OCI-LY1 (cell line): ENCODE measurements at regions not wholly inside any gene's neighbourhood (a gene's known extent, or its start where the extent isn't known, plus 50 kb on each side); places are given as distances from the start of the nearest gene placed in this dataset.

ENCODE experiments used
- H2AFZ ChIP-seq: fragments of 200-600 bp; sonication (generic), shearing (Covaris generic); 2 replicates; pipeline ENCODE4 v1.6.0; 2014; ENCODE audit warnings: antibody characterized with exemption, mild to moderate bottlenecking, low read length
- H3F3A ChIP-seq: fragments of 200-600 bp; sonication (generic), shearing (Covaris generic); 2 replicates; pipeline ENCODE4 v1.6.0; 2014; ENCODE audit warnings: mild to moderate bottlenecking, antibody characterized with exemption, low read length, moderate library complexity; ENCODE audit not compliant: insufficient read depth
- H3K27ac ChIP-seq: fragments of 200-600 bp; sonication (generic); 2 replicates; pipeline ENCODE4 v1.5.1; 2014; ENCODE audit warnings: low read length, mixed run types, mild to moderate bottlenecking, low read depth; ENCODE audit not compliant: poor library complexity, severe bottlenecking
- H3K27me3 ChIP-seq: fragments of 200-600 bp; sonication (generic); 2 replicates; pipeline ENCODE4 v1.6.0; 2014; ENCODE audit warnings: antibody characterized with exemption, mild to moderate bottlenecking, low read length, moderate library complexity; ENCODE audit not compliant: insufficient read depth
- H3K36me3 ChIP-seq: fragments of 200-600 bp; sonication (generic); 2 replicates; pipeline ENCODE4 v1.6.1; 2014; ENCODE audit warnings: mild to moderate bottlenecking, antibody characterized with exemption, low read length, moderate library complexity, mixed read lengths; ENCODE audit not compliant: insufficient read depth
- H3K4me1 ChIP-seq: fragments of 200-600 bp; sonication (generic); 2 replicates; pipeline ENCODE4 v1.5.1; 2014; ENCODE audit warnings: mild to moderate bottlenecking, low read length, moderate library complexity; ENCODE audit not compliant: insufficient read depth, severe bottlenecking
- H3K4me2 ChIP-seq: fragments of 200-600 bp; sonication (generic), shearing (Covaris generic); 2 replicates; pipeline ENCODE4 v1.6.1; 2014; ENCODE audit warnings: low read length
- H3K4me3 ChIP-seq: fragments of 200-600 bp; sonication (generic); 2 replicates; pipeline ENCODE4 v1.5.1; 2014; ENCODE audit warnings: low read length, low read depth, mild to moderate bottlenecking, mixed read lengths; ENCODE audit not compliant: poor library complexity, severe bottlenecking
- H3K79me2 ChIP-seq: fragments of 200-600 bp; shearing (Covaris generic); 2 replicates; pipeline ENCODE4 v1.6.1; 2016; ENCODE audit warnings: mixed run types, low read length, mixed read lengths; ENCODE audit not compliant: insufficient read depth
- H3K9ac ChIP-seq: fragments of 200-600 bp; sonication (generic), shearing (Covaris generic); 2 replicates; pipeline ENCODE4 v1.6.1; 2014; ENCODE audit warnings: mild to moderate bottlenecking, low read length, mixed read lengths
- H3K9me2 ChIP-seq: fragments of 200-600 bp; sonication (generic), shearing (Covaris generic); 2 replicates; pipeline ENCODE4 v1.6.1; 2014; ENCODE audit warnings: low read depth, mild to moderate bottlenecking, low read length, mixed read lengths
- H3K9me3 ChIP-seq: fragments of 200-600 bp; shearing (Covaris generic); 2 replicates; pipeline ENCODE4 v1.6.1; 2014; ENCODE audit warnings: low read length, mixed read lengths
- H4K20me1 ChIP-seq: fragments of 200-600 bp; sonication (generic), shearing (Covaris generic); 2 replicates; pipeline ENCODE4 v1.6.0; 2016; ENCODE audit warnings: mild to moderate bottlenecking, low read length; ENCODE audit not compliant: insufficient read depth
- EZH2 ChIP-seq: fragments of 200-600 bp; sonication (generic), shearing (Covaris generic); IDR thresholded peaks from 2 replicates; pipeline ENCODE4 v1.8.0; 2017; ENCODE audit warnings: borderline replicate concordance, mixed run types, mild to moderate bottlenecking, antibody characterized with exemption, low read length, moderate library complexity, mixed read lengths
- TF ChIP-seq, protein P1 (sequence below): fragments of 200-600 bp; sonication (generic), shearing (Covaris generic); IDR thresholded peaks from 2 replicates; pipeline ENCODE4 v1.5.1; 2017; ENCODE audit warnings: mild to moderate bottlenecking, antibody characterized with exemption, low read length, moderate library complexity, mixed read lengths

- H3F3A ChIP-seq, result no peaks in the 10 kb centered on the region
- TF ChIP-seq, protein P1, sequence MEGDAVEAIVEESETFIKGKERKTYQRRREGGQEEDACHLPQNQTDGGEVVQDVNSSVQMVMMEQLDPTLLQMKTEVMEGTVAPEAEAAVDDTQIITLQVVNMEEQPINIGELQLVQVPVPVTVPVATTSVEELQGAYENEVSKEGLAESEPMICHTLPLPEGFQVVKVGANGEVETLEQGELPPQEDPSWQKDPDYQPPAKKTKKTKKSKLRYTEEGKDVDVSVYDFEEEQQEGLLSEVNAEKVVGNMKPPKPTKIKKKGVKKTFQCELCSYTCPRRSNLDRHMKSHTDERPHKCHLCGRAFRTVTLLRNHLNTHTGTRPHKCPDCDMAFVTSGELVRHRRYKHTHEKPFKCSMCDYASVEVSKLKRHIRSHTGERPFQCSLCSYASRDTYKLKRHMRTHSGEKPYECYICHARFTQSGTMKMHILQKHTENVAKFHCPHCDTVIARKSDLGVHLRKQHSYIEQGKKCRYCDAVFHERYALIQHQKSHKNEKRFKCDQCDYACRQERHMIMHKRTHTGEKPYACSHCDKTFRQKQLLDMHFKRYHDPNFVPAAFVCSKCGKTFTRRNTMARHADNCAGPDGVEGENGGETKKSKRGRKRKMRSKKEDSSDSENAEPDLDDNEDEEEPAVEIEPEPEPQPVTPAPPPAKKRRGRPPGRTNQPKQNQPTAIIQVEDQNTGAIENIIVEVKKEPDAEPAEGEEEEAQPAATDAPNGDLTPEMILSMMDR, result no peak
- TF ChIP-seq EZH2, result no peak
- no peaks in the 10 kb centered on the region for H3K9me3 ChIP-seq
- H2AFZ ChIP-seq, result no peak overlapping the region
- H3K79me2 ChIP-seq, result no peaks in the 10 kb centered on the region
- H3K9me2 ChIP-seq, result no peaks in the 10 kb centered on the region
- no peak overlapping the region for H3K27ac ChIP-seq
- no peaks in the 10 kb centered on the region for H4K20me1 ChIP-seq
- H3K4me1 ChIP-seq, result no peaks in the 10 kb centered on the region
- no peak overlapping the region for H3K9ac ChIP-seq
- H3K36me3 ChIP-seq, result no peaks in the 10 kb centered on the region
- no peak overlapping the region for H3K4me2 ChIP-seq
- no peak overlapping the region for H3K4me3 ChIP-seq
- H3K27me3 ChIP-seq, result no peaks in the 10 kb centered on the region
Observed at GRCh38 chr1:208634346-208635140, 390.4 kb upstream of the PLXNA2 start.

DNA sequence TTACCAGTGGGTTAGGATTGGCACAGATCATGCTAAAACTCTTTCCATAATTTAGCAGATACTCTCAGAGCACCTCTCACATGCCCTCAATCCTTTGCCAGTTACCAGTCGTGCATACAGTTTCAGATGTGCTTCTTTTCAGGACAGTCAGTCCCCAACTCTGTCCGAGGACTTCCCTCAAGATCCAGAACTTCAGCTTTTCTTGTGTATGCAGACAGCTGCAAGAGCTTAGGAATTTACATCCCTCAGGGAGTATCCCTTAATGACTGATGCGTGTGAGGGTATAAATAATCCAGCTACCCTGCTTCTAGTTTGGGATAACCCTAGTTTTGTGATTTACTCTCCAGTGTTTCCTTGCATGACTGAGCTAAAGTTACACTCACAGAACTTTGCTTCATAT, 393.0 kb upstream of the PLXNA2 start:
- Histone ChIP-seq H3K36me3 (no peaks in the 10 kb centered on the region), H3K4me1 (no peaks in the 10 kb centered on the region), H3K79me2 (no peaks in the 10 kb centered on the region), H3K9me2 (no peaks in the 10 kb centered on the region), H3K9ac (no peak overlapping the region), H3K27me3 (no peaks in the 10 kb centered on the region), H4K20me1 (no peaks in the 10 kb centered on the region), H3K27ac (no peak overlapping the region), H3K4me3 (no peak overlapping the region), H2AFZ (no peak overlapping the region), H3F3A (no peaks in the 10 kb centered on the region), H3K9me3 (no peaks in the 10 kb centered on the region), H3K4me2 (no peak overlapping the region)
- TF ChIP-seq, protein P1, result no peak
- no peak for TF ChIP-seq EZH2

GRCh38 chr1:208639382-208639781, 395.2 kb upstream of the PLXNA2 start:
- no peaks in the 10 kb centered on the region for H3K27me3 ChIP-seq
- H3K27ac ChIP-seq, result no peak overlapping the region
- no peak overlapping the region for H3K4me3 ChIP-seq
- TF ChIP-seq, protein P1, result no peak
- no peak for TF ChIP-seq EZH2
- H4K20me1 ChIP-seq, result no peaks in the 10 kb centered on the region
- H3F3A ChIP-seq, result no peaks in the 10 kb centered on the region
- no peaks in the 10 kb centered on the region for H3K9me2 ChIP-seq
- no peaks in the 10 kb centered on the region for H3K36me3 ChIP-seq
- H3K4me2 ChIP-seq, result no peak overlapping the region
- no peaks in the 10 kb centered on the region for H3K4me1 ChIP-seq
- H3K79me2 ChIP-seq, result no peaks in the 10 kb centered on the region
- no peaks in the 10 kb centered on the region for H3K9me3 ChIP-seq
- H2AFZ ChIP-seq, result no peak overlapping the region
- H3K9ac ChIP-seq, result no peak overlapping the region
